ENCODE measurements at regions not wholly inside any gene's neighbourhood (a gene's known extent, or its start where the extent isn't known, plus 50 kb on each side); places are given as distances from the start of the nearest gene placed in this dataset.

- no peak overlapping the region for H2AFZ ChIP-seq (ENCODE audit: low read depth, low read length)
- H3K4me2 ChIP-seq (ENCODE audit: insufficient read depth, low read length), result no peak overlapping the region
- H3K9me3 ChIP-seq (replicated peaks; ENCODE audit: control insufficient read depth, insufficient read depth, low read depth, low read length), result no peaks in the 10 kb centered on the region
- H3K79me2 ChIP-seq (ENCODE audit: control insufficient read depth, insufficient read depth, low read length), result no peaks in the 10 kb centered on the region
- H3K36me3 ChIP-seq (ENCODE audit: control insufficient read depth, insufficient read depth, low read length), result no peaks in the 10 kb centered on the region
- no TSS peak for BruUV-seq (replicated peaks)
- in situ Hi-C loops (cut with MboI), result no loop called here
- no peak overlapping the region for H3K27ac ChIP-seq (ENCODE audit: extremely low read depth, low read depth, low read length)
- H3K4me3 ChIP-seq, result no peak overlapping the region
- no peaks in the 10 kb centered on the region for H4K20me1 ChIP-seq (replicated peaks; ENCODE audit: control insufficient read depth, insufficient read depth, low read length)
- no peaks in the 10 kb centered on the region for H3K9me1 ChIP-seq (ENCODE audit: control insufficient read depth, insufficient read depth, low read length)
- FAIRE-seq (no peak), ATAC-seq (no peak), DNase-seq (ENCODE audit: extremely low read depth in 1 of 4, low spot score in 3 of 4) (no peak)
- H3K9ac ChIP-seq (ENCODE audit: insufficient read depth in 1 of 2, low read depth in 2 of 2, low read length in 2 of 2), result no peak overlapping the region
- CTCF ChIA-PET (ENCODE audit: low intra/inter-chr PET ratio), result no interaction called here
- TF ChIP-seq, protein P1, sequence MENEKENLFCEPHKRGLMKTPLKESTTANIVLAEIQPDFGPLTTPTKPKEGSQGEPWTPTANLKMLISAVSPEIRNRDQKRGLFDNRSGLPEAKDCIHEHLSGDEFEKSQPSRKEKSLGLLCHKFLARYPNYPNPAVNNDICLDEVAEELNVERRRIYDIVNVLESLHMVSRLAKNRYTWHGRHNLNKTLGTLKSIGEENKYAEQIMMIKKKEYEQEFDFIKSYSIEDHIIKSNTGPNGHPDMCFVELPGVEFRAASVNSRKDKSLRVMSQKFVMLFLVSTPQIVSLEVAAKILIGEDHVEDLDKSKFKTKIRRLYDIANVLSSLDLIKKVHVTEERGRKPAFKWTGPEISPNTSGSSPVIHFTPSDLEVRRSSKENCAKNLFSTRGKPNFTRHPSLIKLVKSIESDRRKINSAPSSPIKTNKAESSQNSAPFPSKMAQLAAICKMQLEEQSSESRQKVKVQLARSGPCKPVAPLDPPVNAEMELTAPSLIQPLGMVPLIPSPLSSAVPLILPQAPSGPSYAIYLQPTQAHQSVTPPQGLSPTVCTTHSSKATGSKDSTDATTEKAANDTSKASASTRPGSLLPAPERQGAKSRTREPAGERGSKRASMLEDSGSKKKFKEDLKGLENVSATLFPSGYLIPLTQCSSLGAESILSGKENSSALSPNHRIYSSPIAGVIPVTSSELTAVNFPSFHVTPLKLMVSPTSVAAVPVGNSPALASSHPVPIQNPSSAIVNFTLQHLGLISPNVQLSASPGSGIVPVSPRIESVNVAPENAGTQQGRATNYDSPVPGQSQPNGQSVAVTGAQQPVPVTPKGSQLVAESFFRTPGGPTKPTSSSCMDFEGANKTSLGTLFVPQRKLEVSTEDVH (IDR thresholded peaks at IDR 0.05; ENCODE audit: low read depth, partially characterized antibody), result no peak
- TF ChIP-seq NCOA2 (IDR thresholded peaks at IDR 0.05; ENCODE audit: partially characterized antibody in 2 of 2) (no peak), PRPF4 (IDR thresholded peaks at IDR 0.05; ENCODE audit: insufficient read depth, low read depth, low read length, poor library complexity, severe bottlenecking) (no peak)
- H3K4me1 ChIP-seq (replicated peaks in 1 of 2; ENCODE audit: control insufficient read depth in 2 of 2, insufficient read depth in 2 of 2, low read length in 2 of 2), result no peaks in the 10 kb centered on the region
- intact Hi-C loops (cut with micrococcal nuclease), result no loop called here
- 0% methylated on average over 1 of the region's 1 CpG for WGBS (ENCODE audit: insufficient coverage, low coverage, missing lambda C conversion rate)
- POLR2A ChIA-PET, result no interaction called here
- H3K27me3 ChIP-seq (ENCODE audit: control insufficient read depth in 2 of 2, insufficient read depth in 2 of 2, low read length in 2 of 2), result no peaks in the 10 kb centered on the region
Measured at GRCh38 chr4:23438764-23439163, 451.1 kb downstream of the PPARGC1A start.

DNA sequence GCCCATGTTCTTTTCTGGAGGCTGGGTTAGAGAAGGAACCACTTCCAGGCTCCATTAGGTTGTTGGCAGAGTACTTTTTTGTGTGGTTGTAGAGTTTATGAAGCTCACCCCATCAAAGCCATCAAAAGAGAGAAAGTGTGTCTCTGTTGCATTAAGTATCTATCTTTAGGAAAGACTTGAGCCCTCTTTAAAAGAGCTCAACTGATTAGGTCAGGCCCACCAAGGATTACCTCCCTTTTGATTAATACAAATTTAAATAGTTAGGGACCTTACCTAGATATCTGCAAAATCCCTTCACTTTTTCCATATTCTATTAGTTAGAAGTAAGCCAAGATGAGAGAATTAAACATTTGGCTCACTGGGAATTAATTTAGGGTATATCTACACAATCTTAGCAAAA, 460.4 kb downstream of the PPARGC1A start:
- no peak for DNase-seq (ENCODE audit: extremely low read depth in 1 of 4, low spot score in 3 of 4)
- H3K9ac ChIP-seq (ENCODE audit: insufficient read depth in 1 of 2, low read depth in 2 of 2, low read length in 2 of 2), result no peak overlapping the region
- H3K27ac ChIP-seq (ENCODE audit: extremely low read depth, low read depth, low read length), result no peak overlapping the region
- intact Hi-C loops (cut with micrococcal nuclease), result no loop called here
- no peaks in the 10 kb centered on the region for H3K9me1 ChIP-seq (ENCODE audit: control insufficient read depth, insufficient read depth, low read length)
- FAIRE-seq, result no peak
- H3K9me3 ChIP-seq (replicated peaks; ENCODE audit: control insufficient read depth, insufficient read depth, low read depth, low read length), result no peaks in the 10 kb centered on the region
- no peaks in the 10 kb centered on the region for H3K4me1 ChIP-seq (replicated peaks in 1 of 2; ENCODE audit: control insufficient read depth in 2 of 2, insufficient read depth in 2 of 2, low read length in 2 of 2)
- in situ Hi-C loops (cut with MboI), result no loop called here
- no peaks in the 10 kb centered on the region for H3K36me3 ChIP-seq (ENCODE audit: control insufficient read depth, insufficient read depth, low read length)
- TF ChIP-seq HDAC3 (IDR thresholded peaks at IDR 0.05; ENCODE audit: borderline replicate concordance, partially characterized antibody), result no peak
- no peak for TF ChIP-seq SREBF1 (IDR thresholded peaks at IDR 0.05; ENCODE audit: borderline replicate concordance, low read depth, low read length)
- TF ChIP-seq ZNF134 (CRISPR knock-in tag; conservative IDR thresholded peaks at IDR 0.05), result peak; percentile 87
- no peak for ATAC-seq
- no TSS peak for BruUV-seq (replicated peaks)
- ChIA-PET CTCF (ENCODE audit: low intra/inter-chr PET ratio) (no interaction called here), POLR2A (no interaction called here)
- no peaks in the 10 kb centered on the region for H3K27me3 ChIP-seq (ENCODE audit: control insufficient read depth in 2 of 2, insufficient read depth in 2 of 2, low read length in 2 of 2)
- H3K4me2 ChIP-seq (ENCODE audit: insufficient read depth, low read length), result no peak overlapping the region
- H4K20me1 ChIP-seq (replicated peaks; ENCODE audit: control insufficient read depth, insufficient read depth, low read length), result no peaks in the 10 kb centered on the region
- no peak overlapping the region for H3K4me3 ChIP-seq
- no peak overlapping the region for H2AFZ ChIP-seq (ENCODE audit: low read depth, low read length)
- no peaks in the 10 kb centered on the region for H3K79me2 ChIP-seq (ENCODE audit: control insufficient read depth, insufficient read depth, low read length)

All from K562 (cell line).